Type B pancreatic cell (in vitro differentiated cells): ENCODE measurements at regions not wholly inside any gene's neighbourhood (a gene's known extent, or its start where the extent isn't known, plus 50 kb on each side); places are given as distances from the start of the nearest gene placed in this dataset.

ENCODE experiments used
- DNase-seq: peaks from one replicate; pipeline ENCODE4 v3.0.0; 2021; ENCODE audit warnings: mixed read lengths; ENCODE audit not compliant: unreplicated experiment; ENCODE audit errors: extremely low spot score
- H3K27ac Mint-ChIP-seq: 2 replicates; pipeline ENCODE4 v1.8.0; 2021; ENCODE audit warnings: mild to moderate bottlenecking, mixed read lengths
- H3K27me3 Mint-ChIP-seq: 2 replicates; pipeline ENCODE4 v1.8.0; 2021; ENCODE audit warnings: mixed read lengths
- H3K36me3 Mint-ChIP-seq: 2 replicates; pipeline ENCODE4 v1.8.0; 2021; ENCODE audit warnings: mixed read lengths
- H3K4me1 Mint-ChIP-seq: one replicate; pipeline ENCODE4 v1.8.0; 2021; ENCODE audit warnings: mixed read lengths; ENCODE audit not compliant: unreplicated experiment
- H3K4me3 Mint-ChIP-seq: 2 replicates; pipeline ENCODE4 v1.8.0; 2021; ENCODE audit warnings: mild to moderate bottlenecking, mixed read lengths
- H3K9me3 Mint-ChIP-seq: 2 replicates; pipeline ENCODE4 v1.8.0; 2021; ENCODE audit warnings: mixed read lengths
- CTCF ChIP-seq: fragments of 200-600 bp; sonication (generic); conservative IDR thresholded peaks from 2 replicates; pipeline ENCODE4 v1.5.0; 2021; ENCODE audit warnings: antibody characterized with exemption, mild to moderate bottlenecking

GRCh38 chrX:10833299-10834169, 213.1 kb upstream of the MID1 start:
- DNase-seq: peak; percentile 69
- Mint-ChIP-seq H3K27me3 (no peaks in the 10 kb centered on the region), H3K9me3 (peaks cover 5% of the 10 kb centered on the region), H3K4me3 (peak overlapping the region; percentile 89), H3K36me3 (no peaks in the 10 kb centered on the region), H3K27ac (peak overlapping the region; percentile 87), H3K4me1 (peaks cover 10% of the 10 kb centered on the region)
- TF ChIP-seq CTCF: no peak

GRCh38 chrX:10841579-10841978, 221.2 kb upstream of the MID1 start:
- H3K4me1 Mint-ChIP-seq: no peaks in the 10 kb centered on the region
- no peaks in the 10 kb centered on the region for H3K9me3 Mint-ChIP-seq
- H3K27ac Mint-ChIP-seq: no peak overlapping the region
- no peaks in the 10 kb centered on the region for H3K27me3 Mint-ChIP-seq
- no peak overlapping the region for H3K4me3 Mint-ChIP-seq
- H3K36me3 Mint-ChIP-seq: no peaks in the 10 kb centered on the region
- TF ChIP-seq CTCF: no peak
- DNase-seq: no peak

- H3K27me3 Mint-ChIP-seq: no peaks in the 10 kb centered on the region
- no peak overlapping the region for H3K4me3 Mint-ChIP-seq
- H3K9me3 Mint-ChIP-seq: no peaks in the 10 kb centered on the region
- no peak for TF ChIP-seq CTCF
- no peak overlapping the region for H3K27ac Mint-ChIP-seq
- H3K4me1 Mint-ChIP-seq: no peaks in the 10 kb centered on the region
- DNase-seq: no peak
- no peaks in the 10 kb centered on the region for H3K36me3 Mint-ChIP-seq
These were observed 222.3 kb upstream of the MID1 start for GRCh38 chrX:10842646-10843045.

- H3K36me3 Mint-ChIP-seq: no peaks in the 10 kb centered on the region
- H3K27ac Mint-ChIP-seq: no peak overlapping the region
- H3K4me1 Mint-ChIP-seq: no peaks in the 10 kb centered on the region
- no peaks in the 10 kb centered on the region for H3K9me3 Mint-ChIP-seq
- no peak overlapping the region for H3K4me3 Mint-ChIP-seq
- no peaks in the 10 kb centered on the region for H3K27me3 Mint-ChIP-seq
- DNase-seq: no peak
- TF ChIP-seq CTCF: no peak
These were observed 226.9 kb upstream of the MID1 start for GRCh38 chrX:10847333-10847732.

GRCh38 chrX:10851809-10852208, 231.4 kb upstream of the MID1 start:
- Mint-ChIP-seq H3K4me3 (no peak overlapping the region), H3K27me3 (no peaks in the 10 kb centered on the region), H3K36me3 (no peaks in the 10 kb centered on the region), H3K27ac (no peak overlapping the region), H3K4me1 (no peaks in the 10 kb centered on the region), H3K9me3 (no peaks in the 10 kb centered on the region)
- DNase-seq: no peak
- TF ChIP-seq CTCF: no peak
